ENCODE measurements at regions not wholly inside any gene's neighbourhood (a gene's known extent, or its start where the extent isn't known, plus 50 kb on each side); places are given as distances from the start of the nearest gene placed in this dataset.

DNA sequence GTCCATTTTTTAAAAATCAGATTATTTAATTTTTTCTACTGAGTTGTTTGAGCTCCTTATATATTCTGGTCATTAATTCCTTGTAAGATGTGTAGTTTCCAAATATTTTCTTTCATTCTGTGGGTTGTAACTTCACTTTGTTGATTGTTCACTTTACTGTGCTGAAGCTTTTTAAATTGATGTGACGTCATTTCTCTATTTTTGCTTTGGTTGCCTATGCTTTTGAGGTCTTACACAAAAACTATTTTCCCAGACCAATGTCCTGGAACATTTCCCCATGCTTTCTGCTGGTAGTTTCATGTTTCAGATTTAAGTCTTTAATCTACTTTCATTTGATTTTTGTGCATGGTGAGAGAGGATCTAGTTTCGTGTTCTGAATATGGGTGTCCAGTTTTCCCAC lies 753.6 kb downstream of the TRIML1 start:
- TF ChIP-seq CTCF (IDR thresholded peaks at IDR 0.05; ENCODE audit: low read depth, low read length) (no peak), EZH2phosphoT487 (IDR thresholded peaks at IDR 0.05; ENCODE audit: low read depth) (no peak)
